H9 (cell line): ENCODE measurements at regions not wholly inside any gene's neighbourhood (a gene's known extent, or its start where the extent isn't known, plus 50 kb on each side); places are given as distances from the start of the nearest gene placed in this dataset.

Source experiments
- DNase-seq: peaks from one replicate; pipeline ENCODE4 v3.0.0-alpha.2; 2017
- H2AFZ ChIP-seq: one replicate; pipeline ENCODE4 v1.6.1; 2013; ENCODE audit warnings: mild to moderate bottlenecking, low read length, control low read depth, moderate library complexity
- H2AK5ac ChIP-seq: 2 replicates; pipeline ENCODE4 v1.6.1; 2013; ENCODE audit warnings: low read length, control low read depth, mixed read lengths; ENCODE audit not compliant: insufficient read length
- H2BK120ac ChIP-seq: one replicate; pipeline ENCODE4 v1.6.1; 2013; ENCODE audit warnings: low read depth, mild to moderate bottlenecking, low read length, control low read depth, inconsistent platforms; ENCODE audit not compliant: poor library complexity, severe bottlenecking
- H2BK12ac ChIP-seq: 2 replicates; pipeline ENCODE4 v1.6.1; 2013; ENCODE audit warnings: low read length, control low read depth, mixed read lengths, low read depth; ENCODE audit not compliant: insufficient read length
- H2BK15ac ChIP-seq: 2 replicates; pipeline ENCODE4 v1.6.1; 2013; ENCODE audit warnings: low read depth, low read length, control low read depth
- H2BK20ac ChIP-seq: one replicate; pipeline ENCODE4 v1.6.1; 2013; ENCODE audit warnings: low read depth, mild to moderate bottlenecking, low read length, control low read depth, inconsistent platforms; ENCODE audit not compliant: poor library complexity, severe bottlenecking
- H2BK5ac ChIP-seq: 2 replicates; pipeline ENCODE4 v1.6.1; 2013; ENCODE audit warnings: low read length, control low read depth, mixed read lengths; ENCODE audit not compliant: insufficient read length
- H3K14ac ChIP-seq: 2 replicates; pipeline ENCODE4 v1.6.1; 2013; ENCODE audit warnings: low read length, control low read depth; ENCODE audit not compliant: insufficient read depth
- H3K18ac ChIP-seq: 2 replicates; pipeline ENCODE4 v1.6.1; 2013; ENCODE audit warnings: low read depth, mild to moderate bottlenecking, mixed read lengths, low read length, control low read depth; ENCODE audit not compliant: insufficient read length
- H3K23ac ChIP-seq: 2 replicates; pipeline ENCODE4 v1.6.1; 2013; ENCODE audit warnings: low read length, control low read depth, mixed read lengths, low read depth; ENCODE audit not compliant: insufficient read length
- H3K23me2 ChIP-seq: 2 replicates; pipeline ENCODE4 v1.6.1; 2013; ENCODE audit warnings: low read depth, mild to moderate bottlenecking, mixed read lengths, low read length, control low read depth; ENCODE audit not compliant: insufficient read length, poor library complexity, severe bottlenecking
- H3K27ac ChIP-seq: 2 replicates; pipeline ENCODE4 v1.5.1; 2013; ENCODE audit warnings: low read length, control low read depth, mixed read lengths, low read depth; ENCODE audit not compliant: insufficient read length
- H3K27me3 ChIP-seq: 2 replicates; pipeline ENCODE4 v1.6.1; 2013; ENCODE audit warnings: low read length, control low read depth, inconsistent platforms; ENCODE audit not compliant: insufficient read depth
- H3K4ac ChIP-seq: 2 replicates; pipeline ENCODE4 v1.6.1; 2013; ENCODE audit warnings: low read depth, mild to moderate bottlenecking, control low read depth, inconsistent platforms, low read length, moderate library complexity
- H3K4me1 ChIP-seq: 2 replicates; pipeline ENCODE4 v1.6.1; 2013; ENCODE audit warnings: low read length, control low read depth, inconsistent platforms; ENCODE audit not compliant: insufficient read depth
- H3K4me2 ChIP-seq: 2 replicates; pipeline ENCODE4 v1.6.1; 2013; ENCODE audit warnings: low read length, control low read depth, mixed read lengths; ENCODE audit not compliant: insufficient read length, insufficient read depth
- H3K56ac ChIP-seq: 2 replicates; pipeline ENCODE4 v1.6.1; 2013; ENCODE audit warnings: low read depth, mild to moderate bottlenecking, mixed read lengths, low read length, control low read depth; ENCODE audit not compliant: insufficient read length
- H3K79me1 ChIP-seq: 2 replicates; pipeline ENCODE4 v1.6.1; 2013; ENCODE audit warnings: low read depth, mild to moderate bottlenecking, moderate library complexity, low read length, control low read depth, inconsistent platforms; ENCODE audit not compliant: insufficient read depth, poor library complexity, severe bottlenecking
- H3K79me2 ChIP-seq: 2 replicates; pipeline ENCODE4 v1.6.1; 2013; ENCODE audit warnings: low read length, control low read depth, inconsistent platforms; ENCODE audit not compliant: insufficient read depth
- H3K9ac ChIP-seq: 2 replicates; pipeline ENCODE4 v1.6.1; 2013; ENCODE audit warnings: low read length, control low read depth, mixed read lengths; ENCODE audit not compliant: insufficient read length; ENCODE audit errors: extremely low read depth
- H3K9me3 ChIP-seq: one replicate; pipeline ENCODE4 v1.6.1; 2013; ENCODE audit warnings: low read depth, low read length, inconsistent platforms; ENCODE audit not compliant: control insufficient read depth
- H3T11ph ChIP-seq: one replicate; pipeline ENCODE4 v1.6.1; 2013; ENCODE audit warnings: mild to moderate bottlenecking, low read length, control low read depth, inconsistent platforms
- H4K20me1 ChIP-seq: one replicate; pipeline ENCODE4 v1.6.1; 2013; ENCODE audit not compliant: control insufficient read depth, insufficient read length, insufficient read depth
- H4K5ac ChIP-seq: 2 replicates; pipeline ENCODE4 v1.6.1; 2013; ENCODE audit warnings: low read depth, mild to moderate bottlenecking, mixed read lengths, low read length, control low read depth; ENCODE audit not compliant: insufficient read length
- H4K8ac ChIP-seq: replicated peaks from 2 replicates; pipeline ENCODE4 v1.6.1; 2013; ENCODE audit warnings: low read length, control low read depth, mixed read lengths, low read depth; ENCODE audit not compliant: insufficient read length
- H4K91ac ChIP-seq: 2 replicates; pipeline ENCODE4 v1.6.1; 2013; ENCODE audit warnings: low read depth, mild to moderate bottlenecking, moderate library complexity, mixed read lengths, low read length, control low read depth; ENCODE audit not compliant: insufficient read length
- H3K27ac Mint-ChIP-seq, 3 experiments: 2 replicates in 2 of 3; 3 replicates in 1 of 3; pipeline ENCODE4 v1.8.0; 2020 to 2021; ENCODE audit warnings: mixed read lengths in 3 of 3, mild to moderate bottlenecking in 1 of 3, moderate library complexity in 1 of 3
- H3K27me3 Mint-ChIP-seq: 2 replicates; pipeline ENCODE4 v1.8.0; 2021; ENCODE audit warnings: low read depth, mild to moderate bottlenecking, moderate library complexity, mixed read lengths
- H3K36me3 Mint-ChIP-seq, 3 experiments: 2 replicates in 2 of 3; 3 replicates in 1 of 3; pipeline ENCODE4 v1.8.0; 2020 to 2021; ENCODE audit warnings: low read depth in 3 of 3, mixed read lengths in 3 of 3; ENCODE audit not compliant: insufficient read depth in 1 of 3
- H3K4me1 Mint-ChIP-seq, 2 experiments: 2 replicates each; pipeline ENCODE4 v1.8.0; 2020; ENCODE audit warnings: mixed read lengths in 2 of 2
- H3K4me3 Mint-ChIP-seq, 2 experiments: 2 replicates in 1 of 2; 3 replicates in 1 of 2; pipeline ENCODE4 v1.8.0; 2020 to 2021; ENCODE audit warnings: mild to moderate bottlenecking in 2 of 2, mixed read lengths in 2 of 2, moderate library complexity in 1 of 2
- H3K9me3 Mint-ChIP-seq, 2 experiments: 2 replicates in 1 of 2; 3 replicates in 1 of 2; pipeline ENCODE4 v1.8.0; 2020; ENCODE audit warnings: mild to moderate bottlenecking in 2 of 2, mixed read lengths in 2 of 2, moderate library complexity in 1 of 2
- CTCF ChIP-seq: fragments of 200-600 bp; sonication (generic); conservative IDR thresholded peaks from 3 replicates; pipeline ENCODE4 v1.8.0; 2021; ENCODE audit warnings: antibody characterized with exemption, mild to moderate bottlenecking
- WGBS: extraction: QIAGEN DNeasy Blood & Tissue Kit; methylation state at CpG from one replicate; pipeline ENCODE4 v1.1.7; 2013; ENCODE audit warnings: missing lambda C conversion rate, low lambda C conversion rate, mixed read lengths; ENCODE audit not compliant: insufficient read length; ENCODE audit errors: extremely low coverage; 5-methylcytosine and 5-hydroxymethylcytosine counted together

GRCh38 chr10:44516891-44517290 lies 132.0 kb upstream of the CXCL12 start:
- no peak overlapping the region for H4K5ac ChIP-seq
- no peaks in the 10 kb centered on the region for H4K20me1 ChIP-seq
- H3K4me3 Mint-ChIP-seq, result no peak overlapping the region
- H3K18ac ChIP-seq, result no peak overlapping the region
- H3K27me3 Mint-ChIP-seq, result no peaks in the 10 kb centered on the region; the same call in 1 of the 2 replicates
- no peak overlapping the region for H3K27ac Mint-ChIP-seq
- no peak overlapping the region for H3K4ac ChIP-seq
- no peaks in the 10 kb centered on the region for H3K79me1 ChIP-seq
- no peak overlapping the region for H2AK5ac ChIP-seq
- no peaks in the 10 kb centered on the region for H3K79me2 ChIP-seq
- WGBS, result no CpG with 5 or more reads among the region's 6 CpGs
- H3K56ac ChIP-seq, result no peak overlapping the region
- H3K9ac ChIP-seq, result no peak overlapping the region
- H2BK15ac ChIP-seq, result no peak overlapping the region
- no peaks in the 10 kb centered on the region for H3K4me1 ChIP-seq
- H3K9me3 ChIP-seq, result no peaks in the 10 kb centered on the region
- H2BK5ac ChIP-seq, result no peak overlapping the region
- H3K27me3 ChIP-seq, result no peaks in the 10 kb centered on the region
- H4K91ac ChIP-seq, result no peak overlapping the region
- DNase-seq, result no peak
- no peaks in the 10 kb centered on the region for H3K4me1 Mint-ChIP-seq
- H3K36me3 Mint-ChIP-seq, result no peaks in the 10 kb centered on the region
- no peak overlapping the region for H3K4me2 ChIP-seq
- H3K9me3 Mint-ChIP-seq, result no peaks in the 10 kb centered on the region
- no peak overlapping the region for H3K14ac ChIP-seq
- no peak overlapping the region for H3T11ph ChIP-seq
- H4K8ac ChIP-seq, result no peak overlapping the region
- H2BK20ac ChIP-seq, result no peak overlapping the region
- H3K27ac ChIP-seq, result no peak overlapping the region
- no peak overlapping the region for H3K23ac ChIP-seq
- no peak overlapping the region for H2BK120ac ChIP-seq
- H2BK12ac ChIP-seq, result no peak overlapping the region
- no peak for TF ChIP-seq CTCF
- H3K23me2 ChIP-seq, result no peaks in the 10 kb centered on the region
- no peak overlapping the region for H2AFZ ChIP-seq
